A673 (cell line): ENCODE measurements at regions not wholly inside any gene's neighbourhood (a gene's known extent, or its start where the extent isn't known, plus 50 kb on each side); places are given as distances from the start of the nearest gene placed in this dataset.

Experiments used
- BruUV-seq: library from RNA; stranded (reverse); fragments of 400-500 nt; replicated peaks from 2 replicates; lab custom pipeline; 2021; lab: Mats Ljungman, UMichigan
- CTCF ChIA-PET: fragments of 300-600 bp; sonication (Branson Sonifier 250); formaldehyde crosslinking; loops from one replicate; lab custom pipeline; 2022; ENCODE audit warnings: antibody characterized with exemption; lab: Charles Lee
- POLR2A ChIA-PET: fragments of 300-600 bp; sonication (Branson Sonifier 250); formaldehyde crosslinking; loops from one replicate; lab custom pipeline; 2022; ENCODE audit warnings: antibody characterized with exemption; ENCODE audit not compliant: low non-redundant PET; lab: Charles Lee
- DNase-seq: peaks from one replicate; pipeline ENCODE4 v3.0.0-alpha.2; 2015; ENCODE audit warnings: low spot score
- H3K27ac ChIP-seq: fragments of 200-600 bp; sonication (generic); 2 replicates; pipeline ENCODE4 v1.5.1; 2016; ENCODE audit warnings: mixed run types, low read depth, mild to moderate bottlenecking, mixed read lengths, antibody characterized with exemption, low read length; ENCODE audit not compliant: poor library complexity, severe bottlenecking
- H3K27me3 ChIP-seq: fragments of 200-600 bp; sonication (generic); replicated peaks from 2 replicates; pipeline ENCODE4 v1.6.1; 2017; ENCODE audit warnings: mixed run types, low read depth, mild to moderate bottlenecking, mixed read lengths, antibody characterized with exemption, low read length; ENCODE audit not compliant: insufficient read depth, poor library complexity
- H3K36me3 ChIP-seq: fragments of 200-600 bp; sonication (generic); 2 replicates; pipeline ENCODE4 v1.6.1; 2016; ENCODE audit warnings: mixed run types, mild to moderate bottlenecking, mixed read lengths, antibody characterized with exemption, low read length; ENCODE audit not compliant: insufficient read depth, poor library complexity, severe bottlenecking
- H3K4me1 ChIP-seq: fragments of 200-600 bp; sonication (generic); 2 replicates; pipeline ENCODE4 v1.6.1; 2017; ENCODE audit warnings: mixed run types, mild to moderate bottlenecking, mixed read lengths, antibody characterized with exemption, low read length; ENCODE audit not compliant: insufficient read depth, poor library complexity, severe bottlenecking
- H3K4me3 ChIP-seq: fragments of 200-600 bp; sonication (generic); 2 replicates; pipeline ENCODE4 v1.5.1; 2016; ENCODE audit warnings: low read depth, mixed run types, mild to moderate bottlenecking, mixed read lengths, low read length; ENCODE audit not compliant: poor library complexity, severe bottlenecking
- H3K9me3 ChIP-seq: fragments of 200-600 bp; sonication (generic); 2 replicates; pipeline ENCODE4 v1.6.1; 2016; ENCODE audit warnings: mixed run types, low read depth, mild to moderate bottlenecking, mixed read lengths, antibody characterized with exemption, low read length; ENCODE audit not compliant: poor library complexity, severe bottlenecking
- EZH2 ChIP-seq: fragments of 200-600 bp; sonication (generic); IDR thresholded peaks from 2 replicates; pipeline ENCODE4 v1.6.1; 2017; ENCODE audit warnings: borderline replicate concordance, low read depth, mild to moderate bottlenecking, mixed read lengths, antibody characterized with exemption, low read length; ENCODE audit not compliant: poor library complexity, severe bottlenecking
- intact Hi-C: fragments of 100-400 bp; cut with micrococcal nuclease; formaldehyde crosslinking; loops from one replicate; pipeline ENCODE4 v1.10.0; 2022; ENCODE audit not compliant: unreplicated experiment
- TF ChIP-seq, protein P1 (sequence below): fragments of 300-800, 200-600 bp; sonication (generic); conservative IDR thresholded peaks from 2 replicates; pipeline ENCODE4 v1.5.1; 2017; ENCODE audit warnings: low read depth, mild to moderate bottlenecking, antibody characterized with exemption, low read length, moderate library complexity, mixed read lengths

DNA sequence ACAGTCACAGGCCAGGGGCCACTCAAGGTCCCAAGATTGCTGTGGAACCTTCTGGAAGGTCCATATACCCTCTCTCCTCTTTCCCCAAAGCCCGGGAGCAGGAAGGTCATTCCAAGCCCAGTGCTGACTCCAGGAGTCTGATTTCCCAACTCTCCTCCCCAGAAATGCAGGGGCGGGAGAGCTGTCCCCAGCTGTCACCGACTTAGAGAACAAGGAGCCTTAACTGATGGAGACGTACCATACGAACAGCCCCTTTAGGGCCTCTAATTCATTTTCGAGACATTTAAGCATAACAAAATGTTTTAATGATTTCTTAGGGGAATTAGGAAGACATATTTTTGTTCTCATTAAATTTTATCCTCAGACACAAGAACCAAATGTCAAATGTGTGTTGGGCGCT lies 99.2 kb downstream of the PHETA1 start:
- Histone ChIP-seq H3K27me3 (no peaks in the 10 kb centered on the region), H3K4me3 (no peak overlapping the region), H3K36me3 (no peaks in the 10 kb centered on the region), H3K4me1 (peaks cover 7% of the 10 kb centered on the region), H3K27ac (no peak overlapping the region), H3K9me3 (no peaks in the 10 kb centered on the region)
- ChIA-PET CTCF (interaction anchor here (2.3 kb wide), 1 partner anchor 29 kb away, joined by 5 read pairs; no protein-coding TSS in a partner anchor), POLR2A (interaction anchor here (0.5 to 0.6 kb wide), 2 partner anchors 209 to 541 kb away, joined by 6 to 7 read pairs; no protein-coding TSS in a partner anchor)
- TF ChIP-seq EZH2 = no peak
- TF ChIP-seq, protein P1, sequence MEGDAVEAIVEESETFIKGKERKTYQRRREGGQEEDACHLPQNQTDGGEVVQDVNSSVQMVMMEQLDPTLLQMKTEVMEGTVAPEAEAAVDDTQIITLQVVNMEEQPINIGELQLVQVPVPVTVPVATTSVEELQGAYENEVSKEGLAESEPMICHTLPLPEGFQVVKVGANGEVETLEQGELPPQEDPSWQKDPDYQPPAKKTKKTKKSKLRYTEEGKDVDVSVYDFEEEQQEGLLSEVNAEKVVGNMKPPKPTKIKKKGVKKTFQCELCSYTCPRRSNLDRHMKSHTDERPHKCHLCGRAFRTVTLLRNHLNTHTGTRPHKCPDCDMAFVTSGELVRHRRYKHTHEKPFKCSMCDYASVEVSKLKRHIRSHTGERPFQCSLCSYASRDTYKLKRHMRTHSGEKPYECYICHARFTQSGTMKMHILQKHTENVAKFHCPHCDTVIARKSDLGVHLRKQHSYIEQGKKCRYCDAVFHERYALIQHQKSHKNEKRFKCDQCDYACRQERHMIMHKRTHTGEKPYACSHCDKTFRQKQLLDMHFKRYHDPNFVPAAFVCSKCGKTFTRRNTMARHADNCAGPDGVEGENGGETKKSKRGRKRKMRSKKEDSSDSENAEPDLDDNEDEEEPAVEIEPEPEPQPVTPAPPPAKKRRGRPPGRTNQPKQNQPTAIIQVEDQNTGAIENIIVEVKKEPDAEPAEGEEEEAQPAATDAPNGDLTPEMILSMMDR = no peak
- no TSS peak for BruUV-seq
- peak; percentile 17 for DNase-seq
- intact Hi-C loops = loop anchor here (5.0 kb wide), 1 partner anchor 237 kb away; the partner anchor contains the start of gene CUX2

DNA sequence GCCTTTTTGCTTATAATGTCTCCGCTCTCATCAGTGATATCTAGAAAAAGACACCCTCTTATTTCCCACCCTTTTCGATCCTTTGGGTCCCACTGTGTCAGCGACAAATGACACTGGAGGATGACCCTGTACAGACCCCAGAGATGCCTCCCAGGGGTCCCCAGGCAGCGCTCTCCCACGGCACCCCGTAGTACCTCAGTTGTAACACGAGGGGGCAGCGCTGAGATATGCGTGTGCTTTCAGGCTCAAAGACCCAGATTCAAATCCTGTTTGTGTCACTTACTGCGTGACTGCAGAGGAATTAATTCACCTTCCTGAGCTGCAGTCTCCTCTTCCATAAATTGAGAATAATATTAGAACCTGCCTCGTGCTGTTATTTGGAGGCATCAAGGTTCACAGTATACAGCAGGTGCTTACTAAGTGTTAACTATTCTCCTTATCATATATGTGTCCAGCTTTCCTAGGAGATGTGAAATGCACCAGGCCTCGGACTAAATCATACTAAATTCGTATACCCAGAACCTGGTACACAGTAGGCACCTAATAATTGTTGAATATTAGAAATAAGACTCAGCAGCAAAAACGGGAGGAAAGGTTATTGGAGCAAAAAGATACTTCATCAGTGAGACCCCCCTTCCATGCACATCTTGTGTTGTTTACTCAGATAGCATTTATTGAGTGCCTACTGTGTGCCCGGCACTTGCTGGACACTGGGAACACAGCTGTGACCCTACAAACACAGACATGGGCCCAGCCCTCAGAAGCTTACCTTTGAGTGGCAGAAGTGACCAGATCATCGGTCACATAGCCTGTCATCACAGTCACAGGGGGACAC lies 99.9 kb downstream of the PHETA1 start:
- CTCF ChIA-PET = interaction anchor here (2.3 kb wide), 1 partner anchor 30 kb away, joined by 5 read pairs; no protein-coding TSS in a partner anchor

DNA sequence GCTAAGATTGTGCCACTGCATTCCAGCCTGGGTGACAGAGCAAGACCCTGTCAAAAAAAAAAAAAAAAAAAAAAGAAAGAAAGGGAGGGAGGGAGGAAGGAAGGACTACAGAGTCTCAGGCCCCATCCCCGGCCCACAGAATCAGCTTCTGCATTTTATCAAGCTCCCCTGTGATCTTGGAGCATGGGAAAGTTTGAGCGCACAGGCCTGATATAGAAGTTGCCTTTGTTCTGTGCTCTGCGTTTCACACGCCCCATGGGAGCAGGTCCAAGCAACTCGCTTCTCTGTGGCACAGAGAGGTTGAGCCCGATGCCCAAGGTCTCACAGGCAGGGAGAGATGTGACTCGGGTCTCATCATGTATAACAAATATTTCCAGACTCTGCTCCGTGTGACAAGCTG lies 101.8 kb downstream of the PHETA1 start:
- TF ChIP-seq EZH2 = no peak
- TF ChIP-seq, protein P1 = no peak
- Histone ChIP-seq H3K4me1 (peaks cover 7% of the 10 kb centered on the region), H3K4me3 (no peak overlapping the region), H3K9me3 (no peaks in the 10 kb centered on the region), H3K36me3 (no peaks in the 10 kb centered on the region), H3K27me3 (no peaks in the 10 kb centered on the region), H3K27ac (no peak overlapping the region)
- intact Hi-C loops = no loop called here
- BruUV-seq = no TSS peak
- POLR2A ChIA-PET = no interaction called here
- CTCF ChIA-PET = interaction anchor here (0.6 kb wide), 1 partner anchor 47 kb away, joined by 4 read pairs; no protein-coding TSS in a partner anchor
- DNase-seq = no peak

More for the DNA sequence above, 99.9 kb downstream of the PHETA1 start:
- no peak overlapping the region for H3K27ac ChIP-seq
- H3K36me3 ChIP-seq = no peaks in the 10 kb centered on the region
- no TSS peak for BruUV-seq
- no peaks in the 10 kb centered on the region for H3K27me3 ChIP-seq
- POLR2A ChIA-PET = no interaction called here
- TF ChIP-seq, protein P1 = peak; percentile 73
- no peak for TF ChIP-seq EZH2
- peak; percentile 28 for DNase-seq
- peaks cover 7% of the 10 kb centered on the region for H3K4me1 ChIP-seq
- H3K4me3 ChIP-seq = no peak overlapping the region
- H3K9me3 ChIP-seq = no peaks in the 10 kb centered on the region
- intact Hi-C loops = no loop called here
